Upper lobe of right lung (tissue), 1 donor: ENCODE measurements at regions not wholly inside any gene's neighbourhood (a gene's known extent, or its start where the extent isn't known, plus 50 kb on each side); places are given as distances from the start of the nearest gene placed in this dataset.

Source experiments
- ATAC-seq: fragments of 200-7000 bp; cut with Tn5 transposase; one replicate; pipeline ENCODE4 v1.9.1; 2020; ENCODE audit warnings: mild to moderate bottlenecking, moderate library complexity
- DNase-seq: peaks from one replicate; pipeline ENCODE4 v3.0.0-alpha.2; 2020
- H3K27ac ChIP-seq: fragments of 200-600 bp; one replicate; pipeline ENCODE4 v1.8.0; 2022
- H3K27me3 ChIP-seq: fragments of 200-600 bp; one replicate; pipeline ENCODE4 v1.8.0; 2022; ENCODE audit warnings: mild to moderate bottlenecking
- H3K36me3 ChIP-seq: fragments of 200-600 bp; one replicate; pipeline ENCODE4 v1.8.0; 2022
- H3K4me1 ChIP-seq: fragments of 200-600 bp; one replicate; pipeline ENCODE4 v1.8.0; 2022
- H3K4me3 ChIP-seq: fragments of 200-600 bp; one replicate; pipeline ENCODE4 v1.8.0; 2022; ENCODE audit warnings: mild to moderate bottlenecking
- H3K9me3 ChIP-seq: fragments of 200-600 bp; one replicate; pipeline ENCODE4 v1.8.0; 2022
- intact Hi-C: fragments of 100-400 bp; cut with DNase I; formaldehyde crosslinking; loops from one replicate; pipeline ENCODE4 v1.11.0; 2022
- TF ChIP-seq, protein P1 (sequence below): fragments of 200-600 bp; IDR thresholded peaks from one replicate; pipeline ENCODE4 v1.8.0; 2022; ENCODE audit warnings: antibody characterized with exemption
- donor health status: DM: no; HTN: yes; CAD: no; lungs with severe emphysema.

DNA sequence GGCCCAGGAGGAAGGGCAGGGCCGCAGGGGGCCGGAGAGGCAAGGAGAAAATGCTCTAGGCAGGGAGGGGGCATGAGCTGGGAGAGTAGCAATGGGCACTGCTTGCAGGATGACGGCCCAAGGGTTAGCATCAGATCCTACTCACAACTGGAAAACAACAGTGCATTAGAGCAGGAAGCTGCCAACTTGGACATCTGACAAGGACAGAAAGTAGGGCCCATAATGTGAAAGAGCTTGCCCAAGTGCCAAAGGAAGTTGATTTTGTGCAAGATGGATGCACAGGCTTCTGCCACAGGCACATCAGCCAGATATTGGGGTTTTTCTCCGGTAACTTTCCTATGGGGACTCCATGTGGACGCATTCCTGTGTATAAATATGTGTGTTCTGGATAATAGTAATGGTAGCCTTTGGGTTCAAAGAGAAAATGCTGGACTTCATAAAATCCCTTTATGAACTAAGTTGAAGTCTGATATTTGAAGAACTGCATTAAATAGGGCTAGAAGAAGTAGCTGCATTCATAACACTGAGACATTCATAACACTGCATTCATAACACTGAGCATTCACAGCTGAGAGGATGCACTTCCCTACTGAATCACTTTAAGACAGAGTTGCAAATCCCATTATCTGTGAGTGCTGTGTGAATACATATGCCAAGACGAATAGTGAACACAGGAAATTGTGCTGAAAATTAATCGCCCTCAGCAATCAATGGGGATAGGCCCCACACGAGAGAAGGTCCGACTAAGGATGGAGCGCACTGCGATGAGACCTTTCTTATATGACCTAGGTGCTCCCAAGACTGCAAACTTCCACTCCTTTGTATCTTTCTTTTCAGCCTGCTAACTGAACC, 235.6 kb upstream of the PRDM1 start:
- Histone ChIP-seq H3K27me3 (no peaks in the 10 kb centered on the region), H3K27ac (no peak overlapping the region), H3K4me1 (peaks cover 8% of the 10 kb centered on the region), H3K36me3 (no peaks in the 10 kb centered on the region), H3K9me3 (no peaks in the 10 kb centered on the region), H3K4me3 (no peak overlapping the region)
- no peak for DNase-seq
- intact Hi-C loops, result no loop called here
- ATAC-seq, result no peak
- TF ChIP-seq, protein P1, sequence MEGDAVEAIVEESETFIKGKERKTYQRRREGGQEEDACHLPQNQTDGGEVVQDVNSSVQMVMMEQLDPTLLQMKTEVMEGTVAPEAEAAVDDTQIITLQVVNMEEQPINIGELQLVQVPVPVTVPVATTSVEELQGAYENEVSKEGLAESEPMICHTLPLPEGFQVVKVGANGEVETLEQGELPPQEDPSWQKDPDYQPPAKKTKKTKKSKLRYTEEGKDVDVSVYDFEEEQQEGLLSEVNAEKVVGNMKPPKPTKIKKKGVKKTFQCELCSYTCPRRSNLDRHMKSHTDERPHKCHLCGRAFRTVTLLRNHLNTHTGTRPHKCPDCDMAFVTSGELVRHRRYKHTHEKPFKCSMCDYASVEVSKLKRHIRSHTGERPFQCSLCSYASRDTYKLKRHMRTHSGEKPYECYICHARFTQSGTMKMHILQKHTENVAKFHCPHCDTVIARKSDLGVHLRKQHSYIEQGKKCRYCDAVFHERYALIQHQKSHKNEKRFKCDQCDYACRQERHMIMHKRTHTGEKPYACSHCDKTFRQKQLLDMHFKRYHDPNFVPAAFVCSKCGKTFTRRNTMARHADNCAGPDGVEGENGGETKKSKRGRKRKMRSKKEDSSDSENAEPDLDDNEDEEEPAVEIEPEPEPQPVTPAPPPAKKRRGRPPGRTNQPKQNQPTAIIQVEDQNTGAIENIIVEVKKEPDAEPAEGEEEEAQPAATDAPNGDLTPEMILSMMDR, result no peak

DNA sequence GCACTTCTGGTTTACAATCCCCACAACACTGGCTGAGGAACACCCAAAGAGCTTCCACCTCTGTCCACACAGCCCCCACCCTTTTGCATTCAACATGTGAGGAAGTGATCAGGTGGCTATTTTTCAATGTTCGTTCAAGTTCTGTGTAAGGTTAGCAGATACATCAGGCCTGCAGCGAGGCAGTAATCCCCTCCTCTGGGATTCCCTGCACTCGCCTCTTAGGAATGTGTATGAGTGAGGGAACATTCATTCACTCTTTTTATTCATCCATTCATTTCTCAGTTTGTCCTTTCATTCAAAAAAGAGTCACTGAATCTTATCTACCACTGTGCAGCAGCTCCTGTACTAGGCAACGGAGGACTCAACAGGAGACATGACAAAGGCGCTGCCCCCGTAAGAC, 236.4 kb upstream of the PRDM1 start:
- H3K27me3 ChIP-seq, result no peaks in the 10 kb centered on the region
- no peaks in the 10 kb centered on the region for H3K9me3 ChIP-seq
- TF ChIP-seq, protein P1, result no peak
- H3K4me3 ChIP-seq, result no peak overlapping the region
- DNase-seq (no peak), ATAC-seq (no peak)
- H3K36me3 ChIP-seq, result no peaks in the 10 kb centered on the region
- H3K27ac ChIP-seq, result no peak overlapping the region
- peaks cover 8% of the 10 kb centered on the region for H3K4me1 ChIP-seq
- intact Hi-C loops, result no loop called here

DNA sequence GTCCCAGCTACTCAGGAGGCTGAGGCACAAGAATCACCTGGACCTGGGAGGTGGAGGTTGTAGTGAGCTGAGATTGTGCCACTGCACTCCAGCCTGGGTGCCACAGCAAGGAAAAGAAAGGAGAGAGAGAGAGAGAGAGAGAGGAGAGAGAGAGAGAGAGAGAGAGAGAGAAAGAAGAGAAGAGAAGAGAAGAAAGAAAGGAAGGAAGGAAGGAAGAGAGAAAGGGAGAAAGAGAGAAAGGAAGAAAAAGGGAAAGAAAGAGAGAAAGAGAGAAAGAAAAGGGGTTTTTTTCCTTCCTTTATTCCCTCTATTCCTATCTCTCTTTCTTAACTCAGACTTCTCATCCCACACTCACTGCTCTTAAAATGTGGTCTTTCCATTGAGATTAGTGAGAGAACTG, 238.7 kb upstream of the PRDM1 start:
- ATAC-seq (no peak), DNase-seq (no peak)
- Histone ChIP-seq H3K36me3 (no peaks in the 10 kb centered on the region), H3K27me3 (no peaks in the 10 kb centered on the region), H3K9me3 (no peaks in the 10 kb centered on the region), H3K4me3 (no peak overlapping the region), H3K27ac (no peak overlapping the region), H3K4me1 (peaks cover 8% of the 10 kb centered on the region)
- intact Hi-C loops, result no loop called here
- TF ChIP-seq, protein P1, result no peak

DNA sequence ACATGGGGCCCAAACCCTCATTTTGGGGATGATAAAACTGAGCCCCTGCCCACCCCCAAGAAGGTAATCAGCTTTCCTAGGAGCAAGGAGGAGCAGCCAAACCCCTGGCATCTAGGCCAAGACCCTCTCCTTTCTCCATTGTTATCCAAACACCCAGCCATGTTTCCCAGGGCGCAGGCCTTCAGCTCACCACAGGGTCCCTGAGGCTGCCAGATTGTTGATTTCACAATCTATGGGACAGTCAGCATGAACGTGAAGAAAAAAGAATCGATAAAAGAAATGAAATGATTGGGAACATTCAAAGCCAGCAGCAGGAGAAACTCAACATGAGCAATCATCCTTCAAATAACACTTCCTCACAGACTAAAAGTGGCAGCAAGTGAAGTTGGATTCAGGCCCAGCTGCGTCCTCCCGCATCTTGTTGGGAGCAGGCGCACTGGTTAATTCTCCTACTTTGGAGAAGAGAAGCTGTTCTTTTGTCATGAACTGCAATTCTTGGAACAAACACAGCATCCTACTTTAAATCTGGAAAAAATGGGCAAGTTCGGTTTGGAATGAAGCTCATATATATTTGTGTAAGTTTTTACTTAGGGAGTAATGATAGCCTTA, 241.8 kb upstream of the PRDM1 start:
- intact Hi-C loops, result no loop called here
- TF ChIP-seq, protein P1, result no peak
- no peak for DNase-seq
- no peaks in the 10 kb centered on the region for H3K36me3 ChIP-seq
- H3K27me3 ChIP-seq, result no peaks in the 10 kb centered on the region
- H3K4me3 ChIP-seq, result no peak overlapping the region
- H3K27ac ChIP-seq, result no peak overlapping the region
- no peaks in the 10 kb centered on the region for H3K4me1 ChIP-seq
- H3K9me3 ChIP-seq, result no peaks in the 10 kb centered on the region
- no peak for ATAC-seq

DNA sequence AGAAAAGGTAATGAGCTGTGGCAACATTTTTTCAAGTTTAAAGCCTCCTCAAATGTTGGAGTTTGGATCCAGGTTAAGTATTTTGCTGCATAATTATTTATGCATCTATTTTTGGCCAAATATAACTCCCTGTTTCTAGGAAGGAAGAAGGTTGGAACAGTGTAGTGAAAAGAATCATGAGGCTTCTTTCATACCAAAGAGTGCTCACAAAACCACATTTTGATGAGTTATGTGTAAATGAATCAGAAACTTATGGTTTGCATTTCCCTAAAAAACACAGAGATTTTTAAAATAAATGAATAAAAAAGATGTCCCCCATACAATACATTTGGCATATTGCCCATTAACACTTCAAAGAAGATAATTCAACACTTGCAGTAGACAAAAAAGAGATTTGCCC, 246.9 kb upstream of the PRDM1 start:
- DNase-seq (no peak), ATAC-seq (no peak)
- Histone ChIP-seq H3K27me3 (no peaks in the 10 kb centered on the region), H3K4me1 (no peaks in the 10 kb centered on the region), H3K4me3 (no peak overlapping the region), H3K36me3 (no peaks in the 10 kb centered on the region), H3K9me3 (no peaks in the 10 kb centered on the region), H3K27ac (no peak overlapping the region)
- TF ChIP-seq, protein P1, result no peak
- intact Hi-C loops, result no loop called here
